MCF 10A (cell line): ENCODE measurements at regions not wholly inside any gene's neighbourhood (a gene's known extent, or its start where the extent isn't known, plus 50 kb on each side); places are given as distances from the start of the nearest gene placed in this dataset.
A peak's percentile ranks its signal among the peaks of the same experiment; 100 is the strongest.

Source experiments
- BruUV-seq: library from RNA; stranded (reverse); fragments of 400-500 nt; replicated peaks from 2 replicates; lab custom pipeline; 2021; lab: Mats Ljungman, UMichigan
- CTCF ChIA-PET: fragments of 300-600 bp; sonication (Branson Sonifier 250); formaldehyde crosslinking; extraction: SDS; loops from one replicate; lab custom pipeline; 2021; ENCODE audit warnings: antibody characterized with exemption, inconsistent platforms; lab: Yijun Ruan, JAX
- POLR2A ChIA-PET: fragments of 300-600, 350-650 bp; sonication (Branson Sonifier 250); formaldehyde crosslinking; extraction: SDS; loops from one replicate; lab custom pipeline; 2020; ENCODE audit warnings: antibody characterized with exemption, inconsistent platforms; lab: Yijun Ruan, JAX
- DNase-seq: peaks from one replicate; pipeline ENCODE4 v3.0.0-alpha.2; 2018; ENCODE audit not compliant: unreplicated experiment
- H3K27ac Mint-ChIP-seq: one replicate; pipeline ENCODE4 v1.8.0; 2022; ENCODE audit warnings: mild to moderate bottlenecking, low read depth, mixed read lengths; ENCODE audit not compliant: unreplicated experiment
- H3K27me3 Mint-ChIP-seq: one replicate; pipeline ENCODE4 v1.8.0; 2022; ENCODE audit warnings: mixed read lengths; ENCODE audit not compliant: insufficient read depth, unreplicated experiment
- H3K36me3 Mint-ChIP-seq: one replicate; pipeline ENCODE4 v1.8.0; 2022; ENCODE audit warnings: mild to moderate bottlenecking, moderate library complexity, mixed read lengths; ENCODE audit not compliant: insufficient read depth, unreplicated experiment
- H3K4me1 Mint-ChIP-seq: one replicate; pipeline ENCODE4 v1.8.0; 2022; ENCODE audit warnings: mixed read lengths; ENCODE audit not compliant: insufficient read depth, unreplicated experiment
- H3K4me3 Mint-ChIP-seq: one replicate; pipeline ENCODE4 v1.8.0; 2022; ENCODE audit warnings: mild to moderate bottlenecking, moderate library complexity, mixed read lengths; ENCODE audit not compliant: unreplicated experiment
- H3K9me3 Mint-ChIP-seq: one replicate; pipeline ENCODE4 v1.8.0; 2022; ENCODE audit warnings: mixed read lengths; ENCODE audit not compliant: unreplicated experiment
- CTCF ChIP-seq: fragments of 200-600 bp; IDR thresholded peaks from one replicate; pipeline ENCODE4 v1.8.0; 2022; ENCODE audit warnings: antibody characterized with exemption, mild to moderate bottlenecking; ENCODE audit not compliant: unreplicated experiment
- intact Hi-C: fragments of 100-400 bp; cut with micrococcal nuclease; formaldehyde crosslinking; loops from 2 replicates; pipeline ENCODE4 v1.14.1; 2022

GRCh38 chr5:126108470-126108869 lies 314.7 kb upstream of the GRAMD2B start:
- Mint-ChIP-seq H3K36me3 (no peaks in the 10 kb centered on the region), H3K4me1 (peaks cover 21% of the 10 kb centered on the region), H3K27ac (peak overlapping the region; percentile 82), H3K27me3 (no peaks in the 10 kb centered on the region), H3K9me3 (peaks cover 11% of the 10 kb centered on the region), H3K4me3 (no peak overlapping the region)
- DNase-seq, result peak; percentile 81
- TF ChIP-seq CTCF, result no peak
- intact Hi-C loops, result no loop called here
- BruUV-seq, result no TSS peak
- POLR2A ChIA-PET, result interaction anchor here (0.8 to 2.0 kb wide), 3 partner anchors 10 to 623 kb away, joined by 3 to 12 read pairs (median 4); no protein-coding TSS in a partner anchor
- CTCF ChIA-PET, result interaction anchor here (0.5 to 1.1 kb wide), 3 partner anchors 8 to 1645 kb away, joined by 3 read pairs; no protein-coding TSS in a partner anchor

- CTCF ChIA-PET, result interaction anchor here (0.6 kb wide), 1 partner anchor 1770 kb away, joined by 3 read pairs; no protein-coding TSS in a partner anchor
- H3K27ac Mint-ChIP-seq, result no peak overlapping the region
- BruUV-seq, result no TSS peak
Observed at GRCh38 chr5:126115059-126115629, 308.1 kb upstream of the GRAMD2B start.

GRCh38 chr5:126117044-126117443 lies 306.2 kb upstream of the GRAMD2B start:
- DNase-seq, result no peak
- H3K4me1 Mint-ChIP-seq, result peaks cover 19% of the 10 kb centered on the region
- CTCF ChIA-PET, result no interaction called here
- H3K4me3 Mint-ChIP-seq, result no peak overlapping the region
- no peak for TF ChIP-seq CTCF
- no peaks in the 10 kb centered on the region for H3K27me3 Mint-ChIP-seq
- intact Hi-C loops, result no loop called here
- peaks cover 5% of the 10 kb centered on the region for H3K9me3 Mint-ChIP-seq
- BruUV-seq, result no TSS peak
- POLR2A ChIA-PET, result no interaction called here
- no peaks in the 10 kb centered on the region for H3K36me3 Mint-ChIP-seq
- no peak overlapping the region for H3K27ac Mint-ChIP-seq

More at GRCh38 chr5:126115059-126115629, 308.1 kb upstream of the GRAMD2B start:
- Mint-ChIP-seq H3K4me1 (peaks cover 11% of the 10 kb centered on the region), H3K4me3 (no peak overlapping the region), H3K36me3 (no peaks in the 10 kb centered on the region), H3K27me3 (no peaks in the 10 kb centered on the region), H3K9me3 (peaks cover 11% of the 10 kb centered on the region)
- intact Hi-C loops, result no loop called here
- no peak for DNase-seq
- no peak for TF ChIP-seq CTCF
- POLR2A ChIA-PET, result no interaction called here

- ChIA-PET POLR2A (no interaction called here), CTCF (interaction anchor here (0.9 to 1.0 kb wide), 2 partner anchors 20 to 23 kb away, joined by 4 read pairs; no protein-coding TSS in a partner anchor)
- intact Hi-C loops, result loop anchor here (10.0 kb wide), 3 partner anchors 565 to 1465 kb away; no protein-coding TSS in a partner anchor
- H3K27ac Mint-ChIP-seq, result no peak overlapping the region
- BruUV-seq, result no TSS peak
- H3K27me3 Mint-ChIP-seq, result no peaks in the 10 kb centered on the region
- H3K36me3 Mint-ChIP-seq, result no peaks in the 10 kb centered on the region
- H3K9me3 Mint-ChIP-seq, result no peaks in the 10 kb centered on the region
- DNase-seq, result peak; percentile 46
- peaks cover 43% of the 10 kb centered on the region for H3K4me1 Mint-ChIP-seq
- H3K4me3 Mint-ChIP-seq, result no peak overlapping the region
- TF ChIP-seq CTCF, result no peak
Observed at GRCh38 chr5:126119887-126120442, 303.2 kb upstream of the GRAMD2B start.
